GM12878 (cell line): ENCODE measurements at regions not wholly inside any gene's neighbourhood (a gene's known extent, or its start where the extent isn't known, plus 50 kb on each side); places are given as distances from the start of the nearest gene placed in this dataset.

ENCODE experiments used
- ATAC-seq: fragments of 200-7000 bp; cut with Tn5 transposase; 3 replicates; pipeline ENCODE4 v1.9.1; 2020; ENCODE audit warnings: mild to moderate bottlenecking, moderate library complexity
- BruUV-seq: library from RNA; stranded (reverse); fragments of 400-500 nt; replicated peaks from 2 replicates; lab custom pipeline; 2021; lab: Mats Ljungman, UMichigan
- CTCF ChIA-PET: fragments of 300-600 bp; sonication (Branson Sonifier 250); formaldehyde crosslinking; extraction: SDS; loops from one replicate; lab custom pipeline; 2021; ENCODE audit warnings: inconsistent platforms; lab: Yijun Ruan, JAX
- POLR2A ChIA-PET: fragments of 350-600 bp; formaldehyde crosslinking; extraction: SDS; loops from one replicate; lab custom pipeline; 2021; ENCODE audit warnings: inconsistent platforms; lab: Charles Lee
- RAD21 ChIA-PET: fragments of 300-600 bp; sonication (Branson Sonifier 250); formaldehyde crosslinking; loops from one replicate; lab custom pipeline; 2023; ENCODE audit warnings: antibody characterized with exemption; ENCODE audit not compliant: unreplicated experiment; lab: Charles Lee
- SMC1A ChIA-PET: fragments of 300-600 bp; sonication (Branson Sonifier 250); formaldehyde crosslinking; loops from one replicate; lab custom pipeline; 2023; ENCODE audit not compliant: unreplicated experiment, uncharacterized antibody; lab: Charles Lee
- DNase-seq: peaks from one replicate; pipeline ENCODE4 v3.0.0-alpha.2; 2011; ENCODE audit warnings: low read depth, low spot score
- FAIRE-seq: peaks from 3 replicates; lab custom pipeline; 2011; peaks lifted over from hg19 to GRCh38; lab: Jason Lieb, UNC
- H2AFZ ChIP-seq: 2 replicates; pipeline ENCODE4 v1.6.0; 2011; ENCODE audit warnings: low read depth, low read length, control low read depth; ENCODE audit not compliant: control insufficient read depth
- H3K27ac ChIP-seq: 2 replicates; pipeline ENCODE4 v1.5.1; 2011; ENCODE audit warnings: control low read depth; ENCODE audit not compliant: control insufficient read depth, insufficient read depth
- H3K27me3 ChIP-seq, 2 experiments: replicated peaks in 1 of 2; 2 replicates each; pipeline versions ENCODE4 v1.6.0 to v1.6.1; 2011; ENCODE audit warnings: low read length in 1 of 2; ENCODE audit not compliant: control insufficient read depth in 2 of 2, insufficient read depth in 2 of 2
- H3K36me3 ChIP-seq, 2 experiments: 2 replicates each; pipeline ENCODE4 v1.5.1; 2011; ENCODE audit warnings: low read length in 1 of 2; ENCODE audit not compliant: control insufficient read depth in 2 of 2, insufficient read depth in 2 of 2
- H3K4me1 ChIP-seq: 2 replicates; pipeline ENCODE4 v1.6.1; 2011; ENCODE audit warnings: mild to moderate bottlenecking, low read length, moderate library complexity, mixed read lengths; ENCODE audit not compliant: control insufficient read depth, insufficient read depth
- H3K4me2 ChIP-seq: 2 replicates; pipeline ENCODE4 v1.6.0; 2011; ENCODE audit warnings: control low read depth; ENCODE audit not compliant: control insufficient read depth, insufficient read depth
- H3K4me3 ChIP-seq: fragments of 200-600 bp; sonication (generic); 2 replicates; pipeline ENCODE4 v1.5.1; 2016
- H3K79me2 ChIP-seq: 2 replicates; pipeline ENCODE4 v1.6.0; 2011; ENCODE audit warnings: low read length; ENCODE audit not compliant: control insufficient read depth, insufficient read depth
- H3K9ac ChIP-seq: 2 replicates; pipeline ENCODE4 v1.8.0; 2011; ENCODE audit warnings: low read length, control low read depth, mixed read lengths; ENCODE audit not compliant: control insufficient read depth, insufficient read depth
- H3K9me3 ChIP-seq: replicated peaks from 3 replicates; pipeline ENCODE4 v1.5.1; 2011; ENCODE audit warnings: mild to moderate bottlenecking, low read length; ENCODE audit not compliant: control insufficient read depth, insufficient read depth
- H4K20me1 ChIP-seq: 2 replicates; pipeline ENCODE4 v1.6.0; 2011; ENCODE audit not compliant: control insufficient read depth, insufficient read depth
- ASH2L ChIP-seq: fragments of 300-600, 200-600 bp; sonication (generic); IDR thresholded peaks from 2 replicates; pipeline ENCODE4 v1.6.1; 2017; ENCODE audit warnings: low read depth, mild to moderate bottlenecking, borderline replicate concordance
- CEBPZ ChIP-seq: fragments of 150-350 bp; IDR thresholded peaks from 2 replicates; pipeline ENCODE4 v1.6.1; 2016; ENCODE audit warnings: low read depth, low read length
- HDAC2 ChIP-seq: fragments of 200-600 bp; sonication (generic); IDR thresholded peaks from 2 replicates; pipeline ENCODE4 v1.6.1; 2017
- HSF1 ChIP-seq: fragments of 150-350 bp; IDR thresholded peaks from 2 replicates; pipeline ENCODE4 v1.6.1; 2014; ENCODE audit warnings: mild to moderate bottlenecking, low read depth, low read length
- LARP7 ChIP-seq: fragments of 450-650 bp; IDR thresholded peaks from 2 replicates; pipeline ENCODE4 v1.6.1; 2017; ENCODE audit warnings: mild to moderate bottlenecking
- MEF2B ChIP-seq: fragments of 450-650 bp; IDR thresholded peaks from 2 replicates; pipeline ENCODE4 v1.6.1; 2018; ENCODE audit warnings: mild to moderate bottlenecking, moderate library complexity; ENCODE audit not compliant: partially characterized antibody, poor library complexity, severe bottlenecking
- SUPT20H ChIP-seq: IDR thresholded peaks from 2 replicates; pipeline ENCODE4 v1.6.1; 2011; ENCODE audit warnings: low read depth, mild to moderate bottlenecking, low read length, moderate library complexity, borderline replicate concordance; ENCODE audit not compliant: control insufficient read depth
- TCF12 ChIP-seq: IDR thresholded peaks from 2 replicates; pipeline ENCODE4 v1.6.1; 2011; ENCODE audit warnings: low read depth, mild to moderate bottlenecking, low read length
- WRNIP1 ChIP-seq: IDR thresholded peaks from 2 replicates; pipeline ENCODE4 v1.6.1; 2011; ENCODE audit warnings: low read depth, low read length, improper control_type of control experiment, borderline replicate concordance
- WGBS: methylation state at CpG from one replicate; pipeline ENCODE4 v1.1.6; 2016; ENCODE audit warnings: low lambda C conversion rate; ENCODE audit not compliant: insufficient replicate concordance, insufficient coverage; ENCODE audit errors: missing lambda C conversion rate; 5-methylcytosine and 5-hydroxymethylcytosine counted together
- in situ Hi-C: fragments of 300-500 bp; cut with MboI; formaldehyde crosslinking; loops from 9 replicates; pipeline ENCODE4 v1.14.3; 2018; ENCODE audit warnings: mixed read lengths
- intact Hi-C: fragments of 100-400 bp; cut with micrococcal nuclease; formaldehyde crosslinking; loops from one replicate; pipeline ENCODE4 v1.14.2; 2022; ENCODE audit not compliant: unreplicated experiment

- TF ChIP-seq CEBPZ (no peak), LARP7 (no peak), MEF2B (no peak), TCF12 (no peak), HDAC2 (no peak)
Measured at GRCh38 chr11:116656011-116656410, 116.8 kb downstream of the BUD13 start (continued).

GRCh38 chr11:116654526-116654925 is 118.3 kb downstream of the BUD13 start:
- no peaks in the 10 kb centered on the region for H3K79me2 ChIP-seq
- TF ChIP-seq SUPT20H = no peak
- TF ChIP-seq HSF1 = no peak
- no peak for TF ChIP-seq WRNIP1
- no peak for TF ChIP-seq ASH2L
- no peak for TF ChIP-seq HDAC2
- no peaks in the 10 kb centered on the region for H3K36me3 ChIP-seq
- DNase-seq (no peak), ATAC-seq (no peak), FAIRE-seq (no peak)
- no peak overlapping the region for H3K9ac ChIP-seq
- RAD21 ChIA-PET = no interaction called here
- no peak overlapping the region for H2AFZ ChIP-seq
- intact Hi-C loops (no loop called here), in situ Hi-C loops (no loop called here)
- SMC1A ChIA-PET = no interaction called here
- 0% methylated on average over 1 of the region's 1 CpG for WGBS
- CTCF ChIA-PET = no interaction called here
- POLR2A ChIA-PET = no interaction called here
- H3K4me3 ChIP-seq = no peak overlapping the region
- no TSS peak for BruUV-seq
- peaks cover 0 to 2% of the 10 kb centered on the region in 2 experiments; a peak in 2 of 4 replicates for H3K27me3 ChIP-seq
- H3K27ac ChIP-seq = no peak overlapping the region
- no peaks in the 10 kb centered on the region for H3K9me3 ChIP-seq
- H3K4me1 ChIP-seq = no peaks in the 10 kb centered on the region
- H4K20me1 ChIP-seq = no peaks in the 10 kb centered on the region
- H3K4me2 ChIP-seq = no peak overlapping the region
